ENCODE measurements at regions not wholly inside any gene's neighbourhood (a gene's known extent, or its start where the extent isn't known, plus 50 kb on each side); places are given as distances from the start of the nearest gene placed in this dataset.
"Not testable (repeated sequence)": the region's sequence is repeated elsewhere in the genome, so short reads cannot be mapped to it uniquely, and the experiment has no call there.

DNA sequence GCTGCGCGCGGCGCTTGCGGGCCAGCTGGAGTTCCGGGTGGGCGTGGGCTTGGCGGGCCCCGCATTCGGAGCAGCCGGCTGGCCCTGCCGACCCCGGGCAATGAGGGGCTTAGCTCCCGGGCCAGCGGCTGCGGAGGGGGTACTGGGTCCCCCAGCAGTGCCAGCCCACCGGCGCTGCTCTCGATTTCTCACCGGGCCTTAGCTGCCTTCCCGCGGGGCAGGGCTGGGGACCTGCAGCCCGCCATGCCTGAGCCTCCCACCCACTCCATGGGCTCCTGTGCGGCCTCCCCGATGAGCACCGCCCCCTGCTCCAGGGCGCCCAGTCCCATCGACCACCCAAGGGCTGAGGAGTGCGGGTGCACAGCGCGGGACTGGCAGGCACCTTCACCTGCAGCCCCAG lies 381.4 kb downstream of the KCNRG start:
- TF ChIP-seq POLR2A, CTCF (IDR thresholded peaks at IDR 0.05): not testable (repeated sequence)

Measured in lower leg skin (tissue), 3 donors.